HEK293T (cell line): ENCODE measurements at regions not wholly inside any gene's neighbourhood (a gene's known extent, or its start where the extent isn't known, plus 50 kb on each side); places are given as distances from the start of the nearest gene placed in this dataset.

ENCODE experiments used
- CTCF ChIA-PET: fragments of 350-600 bp; formaldehyde crosslinking; extraction: SDS; loops from one replicate; lab custom pipeline; 2021; ENCODE audit warnings: antibody characterized with exemption, inconsistent platforms; lab: Yijun Ruan, JAX
- POLR2A ChIA-PET: fragments of 350-600 bp; formaldehyde crosslinking; extraction: SDS; loops from one replicate; lab custom pipeline; 2020; ENCODE audit warnings: antibody characterized with exemption, inconsistent platforms; lab: Yijun Ruan, JAX
- DNase-seq: peaks from one replicate; pipeline ENCODE4 v3.0.0; 2012; ENCODE audit warnings: mixed read lengths; ENCODE audit errors: extremely low spot score
- ARNT ChIP-seq: fragments of 450-650 bp; IDR thresholded peaks from 2 replicates; pipeline ENCODE4 v1.6.1; 2017; ENCODE audit warnings: mild to moderate bottlenecking
- BHLHE40 ChIP-seq: fragments of 450-650 bp; IDR thresholded peaks from 2 replicates; pipeline ENCODE4 v1.6.1; 2016; ENCODE audit warnings: mild to moderate bottlenecking, moderate library complexity, borderline replicate concordance
- CTBP1 ChIP-seq: fragments of 450-650 bp; IDR thresholded peaks from 2 replicates; pipeline ENCODE4 v1.6.1; 2016; ENCODE audit warnings: borderline replicate concordance
- ELF4 ChIP-seq: fragments of 450-650 bp; IDR thresholded peaks from 2 replicates; pipeline ENCODE4 v1.6.1; 2017; ENCODE audit warnings: antibody characterized with exemption
- FOXA1 ChIP-seq: fragments of 450-650 bp; IDR thresholded peaks from 2 replicates; pipeline ENCODE4 v1.6.1; 2016; ENCODE audit warnings: mild to moderate bottlenecking
- FOXK2 ChIP-seq: fragments of 450-650 bp; IDR thresholded peaks from 2 replicates; pipeline ENCODE4 v1.6.1; 2016; ENCODE audit warnings: mild to moderate bottlenecking
- FOXM1 ChIP-seq: fragments of 450-650 bp; IDR thresholded peaks from 2 replicates; pipeline ENCODE4 v1.6.1; 2017; ENCODE audit warnings: mild to moderate bottlenecking, borderline replicate concordance
- HDGF ChIP-seq: fragments of 450-650 bp; IDR thresholded peaks from 2 replicates; pipeline ENCODE4 v1.6.1; 2017; ENCODE audit warnings: antibody characterized with exemption, borderline replicate concordance
- L3MBTL2 ChIP-seq: fragments of 450-650 bp; conservative IDR thresholded peaks from 2 replicates; pipeline ENCODE4 v1.6.1; 2016; ENCODE audit warnings: mild to moderate bottlenecking
- LEF1 ChIP-seq: fragments of 450-650 bp; IDR thresholded peaks from 2 replicates; pipeline ENCODE4 v1.6.1; 2017; ENCODE audit warnings: mild to moderate bottlenecking, borderline replicate concordance
- NFRKB ChIP-seq: fragments of 450-650 bp; IDR thresholded peaks from 2 replicates; pipeline ENCODE4 v1.6.1; 2016; ENCODE audit warnings: mild to moderate bottlenecking, moderate library complexity
- SP1 ChIP-seq: fragments of 450-650 bp; IDR thresholded peaks from 2 replicates; pipeline ENCODE4 v1.6.1; 2017
- SUZ12 ChIP-seq: fragments of 450-650 bp; IDR thresholded peaks from 2 replicates; pipeline ENCODE4 v1.6.1; 2016; ENCODE audit warnings: mild to moderate bottlenecking
- TARDBP ChIP-seq: fragments of 450-650 bp; IDR thresholded peaks from 2 replicates; pipeline ENCODE4 v1.6.1; 2016
- ZNF384 ChIP-seq: fragments of 450-650 bp; IDR thresholded peaks from 2 replicates; pipeline ENCODE4 v1.6.1; 2016
- TF ChIP-seq, protein P1 (sequence below): fragments of 450-650 bp; IDR thresholded peaks from 2 replicates; pipeline ENCODE4 v1.6.1; 2016

DNA sequence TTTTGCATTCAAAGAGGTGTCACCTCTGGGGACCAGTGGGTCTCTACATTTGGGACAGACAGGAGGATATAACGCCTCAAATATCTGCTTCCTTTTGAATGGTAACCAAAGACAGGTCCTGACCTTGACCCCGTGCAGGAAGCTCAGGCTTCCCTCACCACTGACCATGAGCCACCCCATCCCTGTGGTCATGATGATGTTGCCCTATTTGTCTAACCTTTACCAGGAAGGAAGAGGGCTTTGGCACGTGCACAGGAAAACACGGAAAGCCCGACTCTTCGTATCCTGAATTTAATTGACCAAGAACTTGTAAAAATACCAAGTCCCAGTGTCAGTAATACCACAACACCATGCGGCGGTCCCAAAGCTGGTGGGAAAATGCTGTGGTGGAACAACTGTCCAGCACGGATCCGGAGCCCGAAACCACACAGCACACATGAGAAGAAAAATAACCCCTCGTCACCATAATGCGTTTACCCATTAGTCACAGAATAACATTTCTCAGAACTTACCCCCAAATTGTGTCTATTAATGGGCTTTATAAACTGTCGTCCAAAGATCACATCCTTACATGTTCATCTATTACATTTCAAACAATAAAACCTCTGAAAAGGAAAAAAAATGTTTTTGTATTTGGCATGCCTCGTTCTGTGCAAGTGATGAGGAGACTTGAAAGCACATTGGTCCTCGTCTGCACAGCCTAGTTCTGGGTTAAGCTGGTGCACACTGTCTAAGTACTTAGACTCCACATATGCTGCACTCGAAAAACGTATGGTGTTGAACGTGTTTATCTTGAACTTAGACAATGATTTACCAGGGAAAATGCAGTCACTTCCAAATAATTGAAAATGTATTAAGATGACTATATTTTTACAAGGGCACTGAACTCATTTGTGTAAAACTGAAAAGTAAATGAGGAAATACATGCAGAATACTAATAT is 118.9 kb upstream of the IGF1R start:
- ChIA-PET POLR2A (no interaction called here), CTCF (interaction anchor here (1.3 kb wide), 1 partner anchor 10 kb away, joined by 4 read pairs; no protein-coding TSS in a partner anchor)
- TF ChIP-seq HDGF (no peak), CTBP1 (no peak), BHLHE40 (no peak), FOXK2 (no peak), ZNF384 (no peak)
- DNase-seq = no peak

GRCh38 chr15:98530570-98530969 is 117.8 kb upstream of the IGF1R start:
- TF ChIP-seq NFRKB = no peak
- TF ChIP-seq FOXM1 = no peak
- no peak for TF ChIP-seq HDGF
- TF ChIP-seq ZNF384 = no peak
- no peak for TF ChIP-seq L3MBTL2
- no peak for TF ChIP-seq FOXK2
- TF ChIP-seq TARDBP = no peak
- no peak for TF ChIP-seq SP1
- no peak for TF ChIP-seq SUZ12
- TF ChIP-seq CTBP1 = no peak
- no peak for DNase-seq
- ChIA-PET CTCF (interaction anchor here (0.7 to 1.7 kb wide), 2 partner anchors 11 to 115 kb away, joined by 3 to 5 read pairs; no protein-coding TSS in a partner anchor), POLR2A (no interaction called here)

DNA sequence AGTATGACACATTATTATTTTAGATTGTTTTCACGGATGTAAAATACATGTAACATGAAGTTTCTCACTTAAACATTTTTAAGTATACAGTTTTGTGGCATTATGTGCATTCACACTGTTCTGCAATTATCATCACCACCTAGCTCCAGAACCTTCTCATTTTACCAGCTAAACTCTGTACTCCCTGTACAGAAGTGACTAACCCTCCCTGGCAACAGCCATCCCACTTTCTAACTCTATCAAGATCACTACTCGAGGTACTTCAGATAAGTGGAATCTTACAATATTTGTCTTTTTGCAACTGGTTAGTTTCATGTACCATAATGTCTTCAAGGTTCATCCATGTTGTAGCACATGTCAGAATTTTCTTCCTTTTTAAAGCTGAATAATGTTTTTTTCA is 116.3 kb upstream of the IGF1R start:
- DNase-seq = no peak
- POLR2A ChIA-PET = no interaction called here
- CTCF ChIA-PET = interaction anchor here (1.7 kb wide), 1 partner anchor 12 kb away, joined by 5 read pairs; no protein-coding TSS in a partner anchor
- no peak for TF ChIP-seq FOXM1
- no peak for TF ChIP-seq SUZ12
- TF ChIP-seq FOXK2 = no peak
- TF ChIP-seq, protein P1, sequence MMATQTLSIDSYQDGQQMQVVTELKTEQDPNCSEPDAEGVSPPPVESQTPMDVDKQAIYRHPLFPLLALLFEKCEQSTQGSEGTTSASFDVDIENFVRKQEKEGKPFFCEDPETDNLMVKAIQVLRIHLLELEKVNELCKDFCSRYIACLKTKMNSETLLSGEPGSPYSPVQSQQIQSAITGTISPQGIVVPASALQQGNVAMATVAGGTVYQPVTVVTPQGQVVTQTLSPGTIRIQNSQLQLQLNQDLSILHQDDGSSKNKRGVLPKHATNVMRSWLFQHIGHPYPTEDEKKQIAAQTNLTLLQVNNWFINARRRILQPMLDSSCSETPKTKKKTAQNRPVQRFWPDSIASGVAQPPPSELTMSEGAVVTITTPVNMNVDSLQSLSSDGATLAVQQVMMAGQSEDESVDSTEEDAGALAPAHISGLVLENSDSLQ = no peak
- TF ChIP-seq HDGF = no peak
- TF ChIP-seq LEF1 = no peak
- TF ChIP-seq BHLHE40 = no peak
- no peak for TF ChIP-seq FOXA1
- TF ChIP-seq ARNT = no peak
- TF ChIP-seq TARDBP = no peak
- no peak for TF ChIP-seq L3MBTL2
- TF ChIP-seq ZNF384 = no peak
- TF ChIP-seq SP1 = no peak
- no peak for TF ChIP-seq ELF4
- no peak for TF ChIP-seq NFRKB
- TF ChIP-seq CTBP1 = no peak

DNA sequence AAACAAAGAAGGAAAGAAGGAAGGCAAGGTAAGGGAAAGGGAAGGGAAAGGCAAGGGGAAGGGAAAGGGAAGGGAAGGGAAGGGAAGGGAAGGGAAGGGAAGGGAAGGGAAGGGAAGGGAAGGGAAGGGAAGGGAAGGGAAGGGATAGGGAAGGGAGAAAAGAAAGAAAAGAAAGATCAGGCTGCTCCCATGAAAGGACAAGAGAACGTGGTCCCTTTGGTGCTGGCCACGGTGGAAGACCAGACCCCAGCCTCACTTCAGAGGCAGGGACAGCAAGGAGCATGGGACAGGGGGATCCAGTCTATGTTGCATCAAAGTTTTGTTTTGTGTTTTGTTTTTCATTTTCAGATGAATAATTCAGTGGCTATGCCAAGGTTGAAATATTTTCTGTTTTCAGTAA is 111.4 kb upstream of the IGF1R start:
- no peak for TF ChIP-seq L3MBTL2
- TF ChIP-seq TARDBP = no peak
- TF ChIP-seq ELF4 = no peak
- TF ChIP-seq BHLHE40 = no peak
- DNase-seq = no peak
- ChIA-PET POLR2A (no interaction called here), CTCF (interaction anchor here (1.1 kb wide), 1 partner anchor 18 kb away, joined by 5 read pairs; no protein-coding TSS in a partner anchor)

DNA sequence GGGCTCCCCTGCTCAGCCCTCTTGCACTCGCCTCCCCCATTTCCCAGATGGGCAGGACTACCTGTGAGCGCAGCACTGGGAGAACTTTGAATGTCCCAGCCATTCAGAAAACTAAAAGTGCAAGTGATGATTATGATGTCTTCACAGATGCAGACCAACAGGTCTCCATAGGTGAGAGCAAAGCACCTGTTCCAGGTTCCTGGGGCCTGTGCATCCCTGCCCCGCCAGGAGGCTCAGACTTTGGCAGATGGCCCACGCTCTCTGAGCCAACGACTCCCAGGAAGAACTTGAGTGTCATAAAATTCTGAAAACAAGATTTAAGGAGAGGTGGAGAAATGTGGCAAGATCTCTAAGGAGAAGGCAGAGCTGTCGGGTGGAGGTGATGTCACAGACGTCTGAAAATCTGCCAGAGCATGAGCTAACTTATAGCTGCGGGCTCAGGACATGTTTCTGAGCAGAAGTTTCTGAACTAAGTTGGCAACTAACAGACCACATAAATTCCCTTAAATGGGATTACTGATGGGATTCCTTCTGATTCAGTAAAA is 110.8 kb upstream of the IGF1R start:
- ChIA-PET POLR2A (no interaction called here), CTCF (interaction anchor here (1.0 kb wide), 1 partner anchor 19 kb away, joined by 4 read pairs; no protein-coding TSS in a partner anchor)
- no peak for TF ChIP-seq ARNT
- no peak for TF ChIP-seq BHLHE40
- no peak for TF ChIP-seq TARDBP
- TF ChIP-seq ELF4 = no peak
- TF ChIP-seq NFRKB = no peak
- TF ChIP-seq, protein P1 = no peak
- TF ChIP-seq LEF1 = no peak
- no peak for TF ChIP-seq SP1
- TF ChIP-seq ZNF384 = no peak
- no peak for TF ChIP-seq SUZ12
- TF ChIP-seq HDGF = no peak
- no peak for TF ChIP-seq L3MBTL2
- no peak for TF ChIP-seq CTBP1
- TF ChIP-seq FOXA1 = no peak
- no peak for DNase-seq

DNA sequence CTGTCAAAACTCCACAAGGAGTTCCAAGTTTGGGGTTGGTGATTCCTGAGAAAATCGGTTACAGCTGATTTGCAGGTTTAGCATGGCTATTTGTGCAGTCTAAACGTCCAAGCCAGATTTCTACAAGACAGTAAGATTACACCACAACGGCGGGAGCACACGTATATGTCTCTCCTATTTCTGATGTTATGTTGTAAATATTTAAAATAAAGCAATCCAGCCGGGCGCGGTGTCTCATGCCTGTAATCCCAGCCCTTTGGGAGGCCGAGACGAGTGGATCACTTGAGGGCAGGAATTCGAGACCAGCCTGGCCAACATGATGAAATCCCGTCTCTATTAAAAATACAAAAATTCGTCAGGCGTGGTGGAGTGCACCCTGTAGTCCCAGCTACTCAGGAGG is 106.8 kb upstream of the IGF1R start:
- ChIA-PET CTCF (no interaction called here), POLR2A (no interaction called here)
- no peak for DNase-seq
- TF ChIP-seq CTBP1 (no peak), FOXA1 (no peak), ZNF384 (no peak), FOXM1 (no peak), ELF4 (no peak), LEF1 (no peak)
